K562 (cell line): ENCODE measurements at regions not wholly inside any gene's neighbourhood (a gene's known extent, or its start where the extent isn't known, plus 50 kb on each side); places are given as distances from the start of the nearest gene placed in this dataset.

Source experiments
- ATAC-seq: fragments of 200-7000 bp; cut with Tn5 transposase; 3 replicates; pipeline ENCODE4 v1.9.1; 2020; ENCODE audit warnings: moderate library complexity
- BruUV-seq: library from RNA; stranded (reverse); fragments of 400-500 nt; replicated peaks from 2 replicates; lab custom pipeline; 2021; lab: Mats Ljungman, UMichigan
- CTCF ChIA-PET: fragments of 300-600 bp; formaldehyde crosslinking; extraction: SDS; loops from one replicate; lab custom pipeline; 2021; ENCODE audit warnings: low intra/inter-chr PET ratio; lab: Yijun Ruan, JAX
- POLR2A ChIA-PET: fragments of 300-600, 350-650 bp; sonication (Branson Sonifier 250); formaldehyde crosslinking; extraction: SDS; loops from one replicate; lab custom pipeline; 2021; ENCODE audit warnings: antibody characterized with exemption, inconsistent platforms; lab: Yijun Ruan, JAX
- DNase-seq, 4 experiments: peaks; one replicate each; pipeline versions ENCODE4 v3.0.0 to v3.0.0-alpha.2; 2011 to 2018; ENCODE audit warnings: low spot score in 3 of 4, mixed read lengths in 3 of 4; ENCODE audit errors: extremely low read depth in 1 of 4
- FAIRE-seq: peaks from 2 replicates; lab custom pipeline; 2011; peaks lifted over from hg19 to GRCh38; lab: Jason Lieb, UNC
- H2AFZ ChIP-seq: 2 replicates; pipeline ENCODE4 v1.6.0; 2011; ENCODE audit warnings: low read depth, low read length, control low read depth, inconsistent platforms
- H3K27ac ChIP-seq: fragments of 200-600 bp; 3 replicates; pipeline ENCODE4 v1.8.0; 2011; ENCODE audit warnings: low read depth, mild to moderate bottlenecking, control low read depth, inconsistent platforms, low read length, moderate library complexity, mixed read lengths; ENCODE audit errors: extremely low read depth
- H3K27me3 ChIP-seq, 2 experiments: fragments of 300-600 bp in 1 of 2; 2 replicates in 1 of 2; 3 replicates in 1 of 2; pipeline versions ENCODE4 v1.6.0 to v1.8.0; 2011; ENCODE audit warnings: inconsistent platforms in 2 of 2, low read length in 2 of 2, mild to moderate bottlenecking in 1 of 2, mixed read lengths in 1 of 2, moderate library complexity in 1 of 2; ENCODE audit not compliant: control insufficient read depth in 2 of 2, insufficient read depth in 2 of 2
- H3K36me3 ChIP-seq: fragments of 300-600 bp; 3 replicates; pipeline ENCODE4 v1.8.0; 2011; ENCODE audit warnings: mild to moderate bottlenecking, low read length, inconsistent platforms; ENCODE audit not compliant: control insufficient read depth, insufficient read depth
- H3K4me1 ChIP-seq, 2 experiments: fragments of 200-600 bp in 1 of 2; replicated peaks in 1 of 2; 2 replicates in 1 of 2; 3 replicates in 1 of 2; pipeline versions ENCODE4 v1.5.1 to v1.8.0; 2011; ENCODE audit warnings: inconsistent platforms in 2 of 2, low read length in 2 of 2, mild to moderate bottlenecking in 1 of 2, mixed read lengths in 1 of 2, moderate library complexity in 1 of 2; ENCODE audit not compliant: control insufficient read depth in 2 of 2, insufficient read depth in 2 of 2
- H3K4me2 ChIP-seq: 2 replicates; pipeline ENCODE4 v1.6.1; 2011; ENCODE audit warnings: low read length, control low read depth, inconsistent platforms, mixed read lengths; ENCODE audit not compliant: insufficient read depth
- H3K4me3 ChIP-seq: fragments of 200-600 bp; sonication (generic), shearing (Covaris generic); 2 replicates; pipeline ENCODE4 v1.5.1; 2016; ENCODE audit warnings: control low read depth, inconsistent platforms
- H3K79me2 ChIP-seq: fragments of 200-600 bp; 3 replicates; pipeline ENCODE4 v1.8.0; 2011; ENCODE audit warnings: low read length, inconsistent platforms; ENCODE audit not compliant: control insufficient read depth, insufficient read depth
- H3K9ac ChIP-seq, 2 experiments: 2 replicates each; pipeline versions ENCODE4 v1.6.0 to v1.6.1; 2011; ENCODE audit warnings: low read depth in 2 of 2, low read length in 2 of 2, control low read depth in 1 of 2, inconsistent platforms in 1 of 2, mild to moderate bottlenecking in 1 of 2, mixed read lengths in 1 of 2; ENCODE audit not compliant: insufficient read depth in 1 of 2
- H3K9me1 ChIP-seq: one replicate; pipeline ENCODE4 v1.6.0; 2011; ENCODE audit warnings: inconsistent platforms, mild to moderate bottlenecking, low read length, moderate library complexity; ENCODE audit not compliant: control insufficient read depth, insufficient read depth
- H3K9me3 ChIP-seq: replicated peaks from 2 replicates; pipeline ENCODE4 v1.5.1; 2011; ENCODE audit warnings: low read depth, low read length, inconsistent platforms; ENCODE audit not compliant: control insufficient read depth, insufficient read depth
- H4K20me1 ChIP-seq: replicated peaks from 2 replicates; pipeline ENCODE4 v1.6.1; 2011; ENCODE audit warnings: low read length, inconsistent platforms, mixed read lengths; ENCODE audit not compliant: control insufficient read depth, insufficient read depth
- BCL6 ChIP-seq: fragments of 250-450 bp; sonication (Bioruptor Pico); IDR thresholded peaks from 2 replicates; pipeline ENCODE4 v1.4.0; 2020
- SIRT6 ChIP-seq: IDR thresholded peaks from one replicate; pipeline ENCODE4 v1.6.1; 2012; ENCODE audit warnings: low read depth, mild to moderate bottlenecking, control low read depth, inconsistent platforms, low read length, moderate library complexity
- TAL1 ChIP-seq: fragments of 450-650 bp; IDR thresholded peaks from 2 replicates; pipeline ENCODE4 v1.6.1; 2016; ENCODE audit warnings: mild to moderate bottlenecking
- ZNF253 ChIP-seq: fragments of 250-450 bp; sonication (Bioruptor Pico); conservative IDR thresholded peaks from 2 replicates; pipeline ENCODE4 v1.6.1; 2021; ENCODE audit warnings: mild to moderate bottlenecking
- ZNF3 ChIP-seq: fragments of 250-450 bp; sonication (Bioruptor Pico); IDR thresholded peaks from 2 replicates; pipeline ENCODE4 v1.5.0; 2021; ENCODE audit warnings: mild to moderate bottlenecking, moderate library complexity
- WGBS: fragments of 100-300 bp; shearing (Covaris generic); methylation state at CpG from one replicate; pipeline ENCODE4 v1.1.6; 2016; ENCODE audit warnings: low coverage, mixed read lengths; ENCODE audit not compliant: insufficient coverage; ENCODE audit errors: missing lambda C conversion rate; 5-methylcytosine and 5-hydroxymethylcytosine counted together
- in situ Hi-C: fragments of 300-500 bp; cut with MboI; formaldehyde crosslinking; loops from 4 replicates; pipeline ENCODE4 v1.15.0; 2018; ENCODE audit warnings: inconsistent platforms, mixed read lengths
- intact Hi-C: fragments of 100-400 bp; cut with micrococcal nuclease; formaldehyde crosslinking; loops from 2 replicates; pipeline ENCODE4 v1.14.2; 2022
- TF ChIP-seq, protein P1 (sequence below), 3 experiments: IDR thresholded peaks in 2 of 3; conservative IDR thresholded peaks in 1 of 3; 2 replicates each; pipeline ENCODE4 v1.5.1; 2011 to 2012; ENCODE audit warnings: low read length in 3 of 3, mild to moderate bottlenecking in 3 of 3, control low read depth in 2 of 3, improper control_type of control experiment in 1 of 3, inconsistent platforms in 1 of 3, low read depth in 1 of 3, mixed read lengths in 1 of 3, moderate library complexity in 1 of 3; ENCODE audit not compliant: insufficient read depth in 2 of 3

DNA sequence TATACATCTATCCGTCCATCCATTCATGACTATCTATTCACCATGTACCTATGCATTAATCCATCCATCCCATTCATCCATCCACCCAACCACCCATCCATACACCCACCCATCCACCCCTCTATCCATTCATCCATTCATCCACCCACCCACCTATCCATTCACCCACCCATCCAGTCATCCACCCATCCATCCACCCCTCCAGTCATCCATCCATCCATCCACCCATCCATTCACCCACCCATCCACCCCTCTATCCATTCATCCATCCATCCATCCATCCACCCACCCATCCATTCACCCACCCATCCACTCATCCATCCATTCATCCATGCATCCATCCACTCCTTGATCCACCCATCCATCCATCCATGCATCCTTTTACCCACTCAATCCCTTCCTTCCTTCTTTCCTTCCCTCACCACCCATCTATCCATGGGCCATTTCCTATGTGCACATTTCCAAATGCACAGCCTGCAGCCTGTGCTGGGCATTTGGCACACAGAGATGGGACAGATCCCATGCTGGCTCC is 100.8 kb upstream of the ADRA2C start:
- Histone ChIP-seq H3K79me2 (no peaks in the 10 kb centered on the region), H3K4me1 (no peaks in the 10 kb centered on the region), H3K27ac (no peak overlapping the region), H3K4me2 (no peak overlapping the region), H3K4me3 (no peak overlapping the region), H3K36me3 (no peaks in the 10 kb centered on the region), H3K9me3 (no peaks in the 10 kb centered on the region), H3K9me1 (no peaks in the 10 kb centered on the region), H4K20me1 (peaks cover 14% of the 10 kb centered on the region), H2AFZ (no peak overlapping the region), H3K9ac (no peak overlapping the region), H3K27me3 (peaks cover 22 to 75% of the 10 kb centered on the region in 2 experiments)
- FAIRE-seq: no peak
- in situ Hi-C loops (no loop called here), intact Hi-C loops (no loop called here)
- WGBS: 0% methylated on average over 1 of the region's 1 CpG
- no peak for TF ChIP-seq SIRT6
- no peak for TF ChIP-seq ZNF253 (CRISPR knock-in tag)
- no peak for TF ChIP-seq TAL1
- no peak for TF ChIP-seq ZNF3 (CRISPR knock-in tag)
- DNase-seq: no peak
- BruUV-seq: no TSS peak
- ATAC-seq: no peak
- POLR2A ChIA-PET: no interaction called here
- CTCF ChIA-PET: no interaction called here

DNA sequence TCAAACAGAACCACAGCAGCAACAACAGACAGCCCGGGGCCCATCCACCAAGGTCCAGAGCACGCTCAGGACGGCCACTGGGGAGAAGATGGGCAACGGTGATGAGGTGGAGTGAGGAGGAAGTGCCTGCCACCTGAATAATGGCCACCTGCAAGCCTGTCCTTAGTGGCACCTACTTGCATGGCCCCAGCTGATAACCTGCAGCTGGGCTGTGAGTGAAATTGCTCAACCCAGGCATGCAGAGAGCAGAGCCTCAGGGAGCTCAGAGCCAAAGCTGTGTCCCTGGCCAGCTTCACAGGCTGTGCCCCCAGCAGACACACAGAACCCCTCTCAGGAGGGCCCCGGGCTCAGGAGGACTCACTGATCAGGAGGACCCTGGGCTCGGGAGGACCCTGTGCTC is 102.4 kb upstream of the ADRA2C start:
- H3K4me1 ChIP-seq: no peaks in the 10 kb centered on the region
- H3K27me3 ChIP-seq: peaks cover 14 to 79% of the 10 kb centered on the region in 2 experiments; a peak in 4 of 5 replicates
- no peak overlapping the region for H3K27ac ChIP-seq
- WGBS: 0% methylated on average over 6 of the region's 6 CpGs
- BruUV-seq: no TSS peak
- CTCF ChIA-PET: no interaction called here
- no peak overlapping the region for H2AFZ ChIP-seq
- no peaks in the 10 kb centered on the region for H3K9me1 ChIP-seq
- ATAC-seq (no peak), FAIRE-seq (no peak), DNase-seq (no peak)
- H4K20me1 ChIP-seq: peaks cover 17% of the 10 kb centered on the region
- H3K4me3 ChIP-seq: no peak overlapping the region
- in situ Hi-C loops (no loop called here), intact Hi-C loops (no loop called here)
- POLR2A ChIA-PET: no interaction called here
- H3K9me3 ChIP-seq: no peaks in the 10 kb centered on the region
- no peak overlapping the region for H3K9ac ChIP-seq
- H3K36me3 ChIP-seq: no peaks in the 10 kb centered on the region
- H3K79me2 ChIP-seq: no peaks in the 10 kb centered on the region
- TF ChIP-seq, protein P1, sequence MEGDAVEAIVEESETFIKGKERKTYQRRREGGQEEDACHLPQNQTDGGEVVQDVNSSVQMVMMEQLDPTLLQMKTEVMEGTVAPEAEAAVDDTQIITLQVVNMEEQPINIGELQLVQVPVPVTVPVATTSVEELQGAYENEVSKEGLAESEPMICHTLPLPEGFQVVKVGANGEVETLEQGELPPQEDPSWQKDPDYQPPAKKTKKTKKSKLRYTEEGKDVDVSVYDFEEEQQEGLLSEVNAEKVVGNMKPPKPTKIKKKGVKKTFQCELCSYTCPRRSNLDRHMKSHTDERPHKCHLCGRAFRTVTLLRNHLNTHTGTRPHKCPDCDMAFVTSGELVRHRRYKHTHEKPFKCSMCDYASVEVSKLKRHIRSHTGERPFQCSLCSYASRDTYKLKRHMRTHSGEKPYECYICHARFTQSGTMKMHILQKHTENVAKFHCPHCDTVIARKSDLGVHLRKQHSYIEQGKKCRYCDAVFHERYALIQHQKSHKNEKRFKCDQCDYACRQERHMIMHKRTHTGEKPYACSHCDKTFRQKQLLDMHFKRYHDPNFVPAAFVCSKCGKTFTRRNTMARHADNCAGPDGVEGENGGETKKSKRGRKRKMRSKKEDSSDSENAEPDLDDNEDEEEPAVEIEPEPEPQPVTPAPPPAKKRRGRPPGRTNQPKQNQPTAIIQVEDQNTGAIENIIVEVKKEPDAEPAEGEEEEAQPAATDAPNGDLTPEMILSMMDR (IDR thresholded peaks at IDR 0.05 in 2 of 3, conservative IDR thresholded peaks at IDR 0.05 in 1 of 3; ENCODE audit: insufficient read depth in 2 of 3, low read depth in 1 of 3, low read length in 3 of 3): no peak
- no peak for TF ChIP-seq BCL6 (CRISPR knock-in tag)
- no peak overlapping the region for H3K4me2 ChIP-seq
